CD4-positive, alpha-beta T cell treated with Interleukin-2 at 100 ng/mL for 4 hours (primary cell): ENCODE measurements at regions not wholly inside any gene's neighbourhood (a gene's known extent, or its start where the extent isn't known, plus 50 kb on each side); places are given as distances from the start of the nearest gene placed in this dataset.

Source experiments
- DNase-seq: peaks from one replicate; pipeline ENCODE4 v3.0.0-alpha.2; 2020; ENCODE audit warnings: low spot score

- no peak for DNase-seq
These were observed 494.1 kb upstream of the NOVA1 start for GRCh38 chr14:27091973-27092372.

GRCh38 chr14:27096091-27096490 lies 498.3 kb upstream of the NOVA1 start:
- no peak for DNase-seq

DNA sequence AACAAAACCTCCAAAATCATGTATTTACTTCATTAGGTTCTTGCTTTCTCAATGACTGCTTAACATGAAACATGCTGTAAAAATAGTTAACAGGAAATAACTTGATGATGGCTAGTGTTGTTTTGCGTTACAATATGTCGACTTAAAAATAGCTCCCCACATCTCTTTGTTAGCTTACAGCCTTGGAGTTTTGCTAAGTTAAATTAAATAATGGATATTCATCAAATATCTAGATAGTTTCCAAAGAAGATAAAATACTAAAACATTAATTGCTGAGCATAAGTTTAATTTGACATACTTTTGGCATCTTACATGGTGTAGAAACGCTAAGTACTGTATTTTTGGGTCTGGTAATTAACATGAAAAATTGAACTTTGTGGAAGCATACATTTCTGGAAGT lies 500.6 kb upstream of the NOVA1 start:
- DNase-seq, result no peak

GRCh38 chr14:27114180-27114579 lies 516.3 kb upstream of the NOVA1 start:
- no peak for DNase-seq

DNA sequence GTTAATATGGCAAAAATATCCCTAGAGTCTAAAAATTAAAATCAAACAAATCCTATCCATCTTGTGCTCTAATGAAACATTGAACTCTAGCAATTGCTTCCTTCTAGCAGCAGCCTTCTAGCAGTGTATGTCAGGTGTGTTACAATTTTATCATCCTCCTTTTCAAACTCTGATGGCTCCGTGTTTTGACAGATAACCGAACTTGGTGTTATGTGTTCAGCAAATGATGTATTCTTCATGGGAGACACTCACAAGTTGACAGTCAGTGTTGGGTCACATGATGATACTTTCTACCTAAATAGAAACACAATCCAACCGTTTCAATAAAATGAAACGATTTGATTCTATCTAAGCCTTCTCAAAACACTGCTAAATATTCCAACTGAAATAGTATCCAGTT lies 525.3 kb upstream of the NOVA1 start:
- DNase-seq, result no peak

- no peak for DNase-seq
These were observed 530.0 kb upstream of the NOVA1 start for GRCh38 chr14:27127838-27128237.

GRCh38 chr14:27134200-27134599 lies 536.4 kb upstream of the NOVA1 start:
- DNase-seq, result no peak

DNA sequence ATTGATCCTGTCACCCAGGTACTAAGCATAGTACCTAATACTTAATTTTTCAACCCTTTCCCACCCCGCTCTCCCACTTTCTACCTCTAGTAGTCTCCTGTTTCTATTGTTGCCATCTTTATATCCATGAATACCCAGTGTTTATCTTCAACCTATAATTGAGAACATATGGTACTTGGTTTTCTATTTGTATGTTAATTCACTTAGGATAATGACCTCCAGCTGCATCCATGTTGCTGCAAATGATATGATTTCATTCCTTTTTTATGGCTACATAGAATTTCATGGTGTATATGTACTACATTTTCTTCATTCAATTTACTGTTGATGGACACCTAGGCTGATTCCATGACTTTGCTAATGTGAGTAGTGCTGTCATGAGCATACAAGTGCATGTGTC lies 547.3 kb upstream of the NOVA1 start:
- DNase-seq, result no peak

- DNase-seq, result no peak
These were observed 550.3 kb upstream of the NOVA1 start for GRCh38 chr14:27148143-27148542.

- DNase-seq, result no peak
These were observed 566.3 kb upstream of the NOVA1 start for GRCh38 chr14:27164139-27164538.

GRCh38 chr14:27175489-27175888 lies 577.7 kb upstream of the NOVA1 start:
- no peak for DNase-seq

DNA sequence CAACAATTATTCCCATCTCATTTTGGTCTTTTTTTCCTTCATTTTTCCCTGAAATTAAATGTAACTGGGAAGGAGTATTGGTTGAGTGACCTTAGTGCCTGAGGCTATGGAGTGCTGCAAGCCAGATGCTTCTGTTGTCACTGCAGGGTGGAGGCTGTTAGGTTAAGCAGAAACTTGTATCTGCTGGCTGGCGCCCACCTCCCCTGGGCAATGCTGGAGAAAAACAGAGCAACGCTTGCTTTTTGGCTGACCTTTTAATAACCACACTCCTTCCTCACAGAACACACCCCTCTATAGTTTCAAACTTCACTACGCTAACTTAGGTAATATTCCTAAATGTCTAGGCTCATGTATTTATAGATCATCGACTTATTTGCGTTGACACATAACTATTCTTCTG lies 583.5 kb upstream of the NOVA1 start:
- DNase-seq, result no peak

DNA sequence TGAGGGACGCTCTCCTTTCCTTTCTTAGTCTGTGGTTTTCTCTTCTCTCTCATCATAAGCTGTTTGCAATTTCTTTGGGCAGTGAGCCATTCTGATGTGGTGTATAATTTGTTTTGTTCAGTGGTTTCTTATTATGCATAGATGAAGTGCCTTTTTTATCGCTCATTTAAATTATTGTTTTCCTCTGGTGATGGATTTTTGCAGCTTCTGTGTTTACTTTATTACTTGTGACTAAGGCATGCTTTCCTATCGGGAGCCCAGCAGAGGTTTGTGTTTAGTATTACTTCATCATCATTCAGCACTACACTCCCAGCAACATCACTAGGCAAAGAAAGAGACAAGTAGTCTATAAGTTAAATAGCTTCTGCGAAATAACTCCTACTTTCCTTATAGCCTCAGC lies 586.6 kb upstream of the NOVA1 start:
- no peak for DNase-seq

DNA sequence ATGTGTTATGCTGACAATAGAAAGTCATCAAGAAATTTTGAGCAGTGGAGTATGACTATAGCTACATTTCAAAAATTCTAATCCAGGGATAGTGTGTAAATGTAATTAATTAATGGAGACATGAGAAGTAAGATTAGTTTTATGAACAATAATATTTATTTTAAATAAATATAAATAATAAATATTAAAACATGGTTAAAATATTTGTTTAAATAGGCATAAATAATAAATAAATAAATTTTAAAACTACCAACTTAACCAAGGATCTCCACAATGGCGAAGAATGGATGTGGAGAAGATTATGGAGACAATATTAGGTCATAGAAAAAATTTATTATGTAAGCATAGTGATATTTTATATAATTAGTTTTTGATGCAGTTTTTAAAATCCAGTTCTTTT lies 588.2 kb upstream of the NOVA1 start:
- no peak for DNase-seq

DNA sequence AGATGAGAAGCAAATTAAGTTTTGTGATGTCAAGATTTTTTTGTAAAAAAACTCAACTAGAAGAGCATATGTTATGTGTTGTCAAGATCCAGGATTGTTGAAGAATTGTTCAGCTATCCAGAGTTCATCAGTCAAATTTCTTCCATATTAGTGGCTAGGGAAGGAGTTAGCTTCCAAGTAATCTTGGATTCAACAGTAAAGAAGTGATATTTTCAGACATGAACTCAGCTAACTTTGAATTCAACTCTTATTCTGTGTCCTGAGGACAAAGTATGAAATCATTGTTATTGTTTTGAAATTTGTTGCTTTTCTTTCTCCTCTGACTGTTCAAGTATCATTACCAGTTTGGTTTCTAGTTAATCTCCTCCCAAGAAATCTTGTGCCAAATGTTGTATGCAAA lies 589.3 kb upstream of the NOVA1 start:
- DNase-seq, result no peak

GRCh38 chr14:27190296-27190695 lies 592.5 kb upstream of the NOVA1 start:
- no peak for DNase-seq

- no peak for DNase-seq
These were observed 601.4 kb upstream of the NOVA1 start for GRCh38 chr14:27199272-27199671.

GRCh38 chr14:27205036-27205435 lies 607.2 kb upstream of the NOVA1 start:
- no peak for DNase-seq

GRCh38 chr14:27211741-27212140 lies 613.9 kb upstream of the NOVA1 start:
- no peak for DNase-seq

GRCh38 chr14:27222671-27223070 lies 624.8 kb upstream of the NOVA1 start:
- no peak for DNase-seq

DNA sequence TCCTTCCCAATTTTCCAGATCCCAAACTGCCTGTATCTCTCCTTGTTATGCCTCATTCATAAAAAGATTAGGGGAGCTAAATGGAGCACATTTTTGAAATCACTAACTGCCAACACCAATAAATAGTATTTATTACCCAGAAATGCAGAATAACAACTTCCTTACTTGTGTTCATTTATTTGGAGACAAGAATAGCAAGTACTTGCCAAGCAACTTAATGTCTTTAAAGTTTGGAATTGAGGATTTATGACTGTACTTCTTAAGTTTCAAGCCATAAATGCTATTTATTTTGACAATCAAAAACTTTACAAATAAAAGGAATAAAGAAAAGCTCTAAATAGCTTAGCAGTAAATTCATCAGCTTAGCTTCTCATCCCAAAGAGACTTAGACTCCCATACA lies 626.1 kb upstream of the NOVA1 start:
- DNase-seq, result no peak

- DNase-seq, result no peak
These were observed 630.2 kb upstream of the NOVA1 start for GRCh38 chr14:27228053-27228452.

DNA sequence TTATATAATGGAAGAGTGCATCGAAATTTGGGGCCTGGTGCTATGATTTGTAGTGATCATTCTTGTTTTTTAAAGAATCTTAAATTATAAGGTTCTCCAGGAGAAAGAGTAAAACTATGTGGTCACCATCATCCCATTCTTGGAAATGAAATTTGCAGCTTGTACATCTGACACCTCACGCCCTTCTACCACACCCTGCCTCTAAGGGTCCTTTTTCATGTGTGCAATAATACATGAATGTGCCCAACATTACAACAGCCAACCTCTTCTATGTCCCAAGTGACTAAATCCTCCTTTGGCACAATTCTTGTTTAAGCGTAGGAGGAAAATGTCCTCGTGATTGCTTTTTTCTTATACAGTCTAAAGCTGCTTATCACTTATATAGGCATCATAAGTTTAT lies 636.5 kb upstream of the NOVA1 start:
- no peak for DNase-seq

GRCh38 chr14:27236601-27237000 lies 638.8 kb upstream of the NOVA1 start:
- no peak for DNase-seq

DNA sequence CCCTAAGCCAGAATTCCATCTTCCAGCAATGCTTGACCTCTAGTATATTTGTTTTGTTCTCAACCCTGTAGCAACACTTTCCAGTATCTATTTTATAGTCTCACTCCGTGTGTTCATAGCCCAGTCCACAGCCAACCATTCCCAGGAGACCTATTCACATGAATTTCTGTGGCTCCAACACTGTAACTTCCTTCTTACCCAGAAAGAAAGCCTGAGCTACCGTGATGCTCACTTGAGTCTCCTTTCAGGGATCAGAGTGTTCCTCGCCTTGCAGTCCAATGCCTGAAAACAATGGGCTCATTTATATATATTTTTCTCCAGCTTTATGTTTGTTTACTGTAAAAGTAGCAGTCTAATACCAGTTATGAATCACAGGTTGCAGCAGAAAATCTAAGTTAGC lies 645.0 kb upstream of the NOVA1 start:
- DNase-seq, result no peak
